Bronchial epithelial cell (primary cell): ENCODE measurements at regions not wholly inside any gene's neighbourhood (a gene's known extent, or its start where the extent isn't known, plus 50 kb on each side); places are given as distances from the start of the nearest gene placed in this dataset.

Source experiments
- DNase-seq: peaks from one replicate; pipeline ENCODE4 v3.0.0-alpha.2; 2010; ENCODE audit warnings: low read depth
- FAIRE-seq: peaks from 2 replicates; lab custom pipeline; 2011; peaks lifted over from hg19 to GRCh38; lab: Jason Lieb, UNC
- H3K27me3 ChIP-seq: 2 replicates; pipeline ENCODE4 v1.5.1; 2011; ENCODE audit warnings: low read length; ENCODE audit not compliant: control insufficient read depth, insufficient read depth
- H3K36me3 ChIP-seq: 2 replicates; pipeline ENCODE4 v1.5.1; 2011; ENCODE audit warnings: low read length; ENCODE audit not compliant: control insufficient read depth, insufficient read depth
- H3K4me3 ChIP-seq: 2 replicates; pipeline ENCODE4 v1.5.1; 2011; ENCODE audit warnings: mild to moderate bottlenecking, low read depth, low read length, control low read depth
- CTCF ChIP-seq: IDR thresholded peaks from 2 replicates; pipeline ENCODE4 v1.5.1; 2011; ENCODE audit warnings: mild to moderate bottlenecking, moderate library complexity, low read length, control low read depth, inconsistent platforms; ENCODE audit not compliant: insufficient read depth, severe bottlenecking

- H3K36me3 ChIP-seq: no peaks in the 10 kb centered on the region
- no peak for DNase-seq
Observed at GRCh38 chr1:87239997-87240605, 88.6 kb upstream of the LMO4 start.

GRCh38 chr1:87240661-87241285 is 87.9 kb upstream of the LMO4 start:
- H3K4me3 ChIP-seq: no peak overlapping the region
- DNase-seq (no peak), FAIRE-seq (no peak)
- TF ChIP-seq CTCF: no peak
- H3K27me3 ChIP-seq: no peaks in the 10 kb centered on the region
- no peaks in the 10 kb centered on the region for H3K36me3 ChIP-seq

More at GRCh38 chr1:87239997-87240605, 88.6 kb upstream of the LMO4 start:
- TF ChIP-seq CTCF: no peak
- Histone ChIP-seq H3K27me3 (no peaks in the 10 kb centered on the region), H3K4me3 (no peak overlapping the region)
- FAIRE-seq: no peak

GRCh38 chr1:87242445-87243185 is 86.1 kb upstream of the LMO4 start:
- DNase-seq: no peak
- no peak for TF ChIP-seq CTCF
- H3K27me3 ChIP-seq: no peaks in the 10 kb centered on the region
- no peaks in the 10 kb centered on the region for H3K36me3 ChIP-seq
- no peak overlapping the region for H3K4me3 ChIP-seq
- FAIRE-seq: no peak

GRCh38 chr1:87243573-87243972 is 85.1 kb upstream of the LMO4 start:
- DNase-seq: no peak
- no peak overlapping the region for H3K4me3 ChIP-seq

DNA sequence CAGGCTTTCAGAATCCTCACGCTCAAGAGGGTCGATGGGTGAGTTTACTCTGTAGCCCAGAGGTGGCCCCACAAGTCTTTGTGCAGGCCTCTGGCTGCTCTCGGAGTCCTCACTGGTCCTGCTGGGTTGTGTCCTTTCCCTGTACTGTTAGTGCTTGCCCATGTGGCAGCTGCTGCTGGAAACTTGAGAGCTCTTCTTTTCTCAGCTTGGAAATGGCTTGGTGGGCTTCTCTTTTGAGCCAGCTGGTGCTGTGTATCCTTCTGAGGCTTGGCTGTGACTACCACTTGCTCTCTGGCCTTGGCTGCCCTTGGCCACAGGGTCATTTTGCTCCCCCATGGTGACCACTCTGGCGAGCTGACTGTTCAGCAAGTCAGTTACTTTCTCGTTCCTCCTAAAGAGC is 82.2 kb upstream of the LMO4 start:
- no peak overlapping the region for H3K4me3 ChIP-seq
- FAIRE-seq (no peak), DNase-seq (no peak)
- no peaks in the 10 kb centered on the region for H3K27me3 ChIP-seq
- TF ChIP-seq CTCF: no peak
- no peaks in the 10 kb centered on the region for H3K36me3 ChIP-seq

More at GRCh38 chr1:87243573-87243972, 85.1 kb upstream of the LMO4 start:
- no peak for TF ChIP-seq CTCF
- FAIRE-seq: peak; percentile 28
- no peaks in the 10 kb centered on the region for H3K36me3 ChIP-seq
- H3K27me3 ChIP-seq: no peaks in the 10 kb centered on the region
